Dendritic cell treated with granulocyte-macrophage colony-stimulating factor and Interleukin-4, amounts not matched to agents 40 ng/mL and 50 ng/mL, for 4 days (primary cell): ENCODE measurements at regions not wholly inside any gene's neighbourhood (a gene's known extent, or its start where the extent isn't known, plus 50 kb on each side); places are given as distances from the start of the nearest gene placed in this dataset.

ENCODE experiments used
- H3K27ac Mint-ChIP-seq: one replicate; pipeline ENCODE4 v1.8.0; 2022; ENCODE audit warnings: mild to moderate bottlenecking, mixed read lengths
- H3K27me3 Mint-ChIP-seq: one replicate; pipeline ENCODE4 v1.8.0; 2022; ENCODE audit warnings: mild to moderate bottlenecking, mixed read lengths
- H3K36me3 Mint-ChIP-seq: one replicate; pipeline ENCODE4 v1.8.0; 2022; ENCODE audit warnings: low read depth, mixed read lengths
- H3K4me1 Mint-ChIP-seq: one replicate; pipeline ENCODE4 v1.8.0; 2022; ENCODE audit warnings: low read depth, mixed read lengths
- H3K4me3 Mint-ChIP-seq: one replicate; pipeline ENCODE4 v1.8.0; 2022; ENCODE audit warnings: mild to moderate bottlenecking, moderate library complexity, mixed read lengths
- H3K9me3 Mint-ChIP-seq: one replicate; pipeline ENCODE4 v1.8.0; 2022; ENCODE audit warnings: mixed read lengths
- intact Hi-C: fragments of 100-400 bp; cut with micrococcal nuclease; formaldehyde crosslinking; loops from one replicate; pipeline ENCODE4 v1.15.0; 2022

DNA sequence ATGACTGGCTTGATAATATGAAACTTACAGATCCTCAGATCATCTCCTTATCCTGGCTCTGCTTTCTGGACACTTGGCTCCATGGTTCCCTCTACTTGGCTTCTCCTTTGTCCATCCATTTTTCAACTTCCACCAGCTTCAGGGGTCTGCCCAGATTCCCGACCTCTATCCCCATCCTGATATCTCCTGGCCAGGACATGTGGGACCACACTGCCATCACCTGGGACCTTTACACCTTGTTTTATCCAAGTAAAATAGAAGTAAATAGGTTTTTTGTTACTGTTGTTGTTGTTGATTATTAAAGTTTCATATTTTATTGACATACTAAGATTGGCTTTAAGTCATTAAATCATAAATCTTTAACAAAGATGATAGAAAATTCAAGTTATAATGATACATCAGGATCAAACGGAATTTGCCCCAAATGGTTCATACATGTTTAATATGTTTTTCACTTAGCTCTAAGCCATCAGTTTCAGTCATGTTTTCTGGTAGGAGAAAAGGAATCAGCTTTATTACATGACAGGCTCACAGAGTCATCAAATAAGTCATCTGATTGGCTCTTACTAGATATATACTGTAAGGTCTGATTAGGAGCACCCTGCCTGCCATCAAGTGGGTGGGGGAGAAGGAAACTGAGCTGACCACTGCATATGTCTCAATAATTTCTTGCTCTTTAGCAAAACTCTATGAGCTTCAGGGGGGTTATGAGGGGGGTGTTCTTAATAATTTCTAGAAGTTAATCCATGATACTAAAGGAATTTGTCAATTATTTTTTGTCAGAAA is 111.5 kb upstream of the AHR start:
- peak overlapping the region; percentile 64 for H3K27ac Mint-ChIP-seq
- intact Hi-C loops: loop anchor here (5.0 to 10.0 kb wide), 3 partner anchors 35 to 110 kb away; partner anchors contain the start of gene AHR
- no peak overlapping the region for H3K4me3 Mint-ChIP-seq
- H3K9me3 Mint-ChIP-seq: peaks cover 2% of the 10 kb centered on the region
- H3K36me3 Mint-ChIP-seq: peaks cover under 1% of the 10 kb centered on the region
- peaks cover 27% of the 10 kb centered on the region for H3K4me1 Mint-ChIP-seq
- H3K27me3 Mint-ChIP-seq: no peaks in the 10 kb centered on the region

DNA sequence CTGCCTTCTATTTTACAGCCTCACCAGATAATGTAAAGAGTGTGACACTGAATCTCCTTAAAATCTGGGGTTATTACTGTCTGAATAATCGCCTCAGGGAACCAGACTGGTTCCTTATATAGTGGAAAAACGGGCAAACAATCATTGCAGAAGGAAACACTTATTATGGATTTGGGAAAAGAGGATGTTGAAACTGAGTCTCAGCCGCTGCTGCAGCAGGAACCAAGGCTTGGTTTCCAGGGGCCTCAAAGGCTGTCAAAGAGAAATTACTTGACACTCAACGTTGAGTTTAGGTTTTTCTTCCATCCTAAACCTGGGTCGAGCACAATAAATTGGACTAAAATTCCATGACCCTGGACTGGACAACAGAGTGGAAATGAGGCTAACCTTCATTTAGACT is 103.8 kb upstream of the AHR start:
- H3K36me3 Mint-ChIP-seq: no peaks in the 10 kb centered on the region
- no peak overlapping the region for H3K4me3 Mint-ChIP-seq
- intact Hi-C loops: no loop called here
- peak overlapping the region; percentile 56 for H3K27ac Mint-ChIP-seq
- no peaks in the 10 kb centered on the region for H3K27me3 Mint-ChIP-seq
- peaks cover 9% of the 10 kb centered on the region for H3K9me3 Mint-ChIP-seq
- peaks cover 27% of the 10 kb centered on the region for H3K4me1 Mint-ChIP-seq

DNA sequence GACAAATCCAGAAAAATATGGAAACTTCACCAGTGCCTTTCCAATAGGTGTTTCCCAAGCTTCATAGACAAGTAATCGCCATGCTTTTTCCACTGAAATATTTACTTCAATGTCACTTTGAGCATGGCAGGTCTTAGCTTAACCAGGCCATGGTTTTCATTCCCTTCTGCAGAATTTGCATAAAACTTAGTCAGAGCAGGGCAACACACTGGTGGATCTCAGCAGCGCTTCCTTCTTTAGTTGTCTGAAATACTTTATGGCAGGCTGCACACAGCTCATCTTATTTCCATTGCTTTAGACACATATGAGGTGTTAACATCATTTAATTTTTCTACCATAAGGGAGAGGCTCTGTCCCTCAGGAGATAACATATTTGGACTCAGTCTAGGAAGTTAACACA is 102.9 kb upstream of the AHR start:
- intact Hi-C loops: no loop called here

DNA sequence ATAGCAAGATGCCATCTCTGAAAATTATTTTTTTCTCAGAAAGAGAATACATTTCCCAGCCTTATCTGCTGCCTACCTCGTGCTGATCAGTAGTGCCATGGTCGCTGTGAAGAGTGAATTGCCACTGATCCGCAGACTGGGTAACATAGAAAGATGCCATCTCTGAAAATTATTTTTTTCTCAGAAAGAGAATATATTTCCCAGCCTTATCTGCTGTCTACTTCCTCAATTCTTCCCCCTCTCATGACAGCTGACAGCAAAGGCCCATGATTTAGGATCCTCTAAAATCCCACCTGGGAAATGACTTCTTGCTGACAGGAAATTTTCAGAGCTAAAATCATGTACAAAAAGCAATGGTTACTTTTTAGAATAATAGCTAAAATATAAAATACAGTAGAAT is 92.5 kb upstream of the AHR start:
- Mint-ChIP-seq H3K9me3 (no peaks in the 10 kb centered on the region), H3K27me3 (no peaks in the 10 kb centered on the region), H3K4me3 (no peak overlapping the region), H3K36me3 (no peaks in the 10 kb centered on the region), H3K4me1 (no peaks in the 10 kb centered on the region), H3K27ac (no peak overlapping the region)
- intact Hi-C loops: no loop called here

More for the DNA sequence above, 102.9 kb upstream of the AHR start:
- Mint-ChIP-seq H3K4me1 (peaks cover 26% of the 10 kb centered on the region), H3K4me3 (no peak overlapping the region), H3K36me3 (no peaks in the 10 kb centered on the region), H3K27ac (no peak overlapping the region), H3K27me3 (no peaks in the 10 kb centered on the region), H3K9me3 (peaks cover 18% of the 10 kb centered on the region)

DNA sequence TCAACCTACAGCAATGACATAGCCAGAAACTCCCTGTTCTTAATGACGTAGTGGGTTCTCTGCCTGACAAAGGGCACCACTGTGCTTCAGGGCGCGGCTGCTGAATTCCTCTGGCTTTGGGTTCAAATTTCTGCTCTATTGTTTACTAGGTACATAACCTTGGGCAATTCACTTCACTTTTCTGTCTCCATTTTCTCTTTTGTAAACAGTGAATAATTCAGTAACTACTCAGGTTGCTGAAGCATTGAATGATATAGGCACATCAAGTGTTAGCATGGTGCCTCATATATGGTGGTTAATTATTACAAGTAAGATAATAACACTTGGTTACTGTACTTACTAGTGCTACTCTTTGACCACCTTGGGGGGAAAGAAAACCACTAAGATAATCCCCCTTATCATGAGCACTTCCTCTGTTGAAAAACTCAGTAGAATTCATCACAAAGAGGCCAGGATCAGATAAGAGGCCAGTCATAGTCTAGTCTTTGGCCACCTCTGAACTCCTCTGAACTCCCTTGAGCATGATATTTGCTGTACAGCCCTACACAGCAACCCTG is 92.0 kb upstream of the AHR start:
- Mint-ChIP-seq H3K36me3 (no peaks in the 10 kb centered on the region), H3K4me3 (no peak overlapping the region), H3K27ac (no peak overlapping the region), H3K27me3 (no peaks in the 10 kb centered on the region), H3K9me3 (no peaks in the 10 kb centered on the region), H3K4me1 (no peaks in the 10 kb centered on the region)
- intact Hi-C loops: no loop called here

DNA sequence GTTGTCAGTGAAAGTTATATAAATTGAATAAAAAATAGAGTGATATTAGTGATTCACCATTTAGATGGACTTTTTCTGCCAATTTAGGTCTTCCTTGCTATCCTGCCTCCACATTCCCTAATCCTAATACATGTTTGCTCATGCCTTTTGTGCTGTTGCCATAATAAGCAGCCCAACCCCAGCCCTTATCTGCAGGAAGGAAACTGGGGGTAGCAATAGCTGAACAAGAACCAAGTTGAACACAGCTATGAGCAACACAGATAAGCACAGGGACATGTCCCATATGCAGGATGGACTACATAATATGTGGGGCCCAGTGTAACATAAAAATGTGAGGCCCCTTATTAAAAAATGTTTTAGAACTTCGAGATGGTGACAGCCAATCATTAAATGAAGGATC is 91.2 kb upstream of the AHR start:
- intact Hi-C loops: no loop called here
- no peaks in the 10 kb centered on the region for H3K27me3 Mint-ChIP-seq
- no peaks in the 10 kb centered on the region for H3K4me1 Mint-ChIP-seq
- H3K4me3 Mint-ChIP-seq: no peak overlapping the region
- no peak overlapping the region for H3K27ac Mint-ChIP-seq
- H3K9me3 Mint-ChIP-seq: no peaks in the 10 kb centered on the region
- no peaks in the 10 kb centered on the region for H3K36me3 Mint-ChIP-seq

DNA sequence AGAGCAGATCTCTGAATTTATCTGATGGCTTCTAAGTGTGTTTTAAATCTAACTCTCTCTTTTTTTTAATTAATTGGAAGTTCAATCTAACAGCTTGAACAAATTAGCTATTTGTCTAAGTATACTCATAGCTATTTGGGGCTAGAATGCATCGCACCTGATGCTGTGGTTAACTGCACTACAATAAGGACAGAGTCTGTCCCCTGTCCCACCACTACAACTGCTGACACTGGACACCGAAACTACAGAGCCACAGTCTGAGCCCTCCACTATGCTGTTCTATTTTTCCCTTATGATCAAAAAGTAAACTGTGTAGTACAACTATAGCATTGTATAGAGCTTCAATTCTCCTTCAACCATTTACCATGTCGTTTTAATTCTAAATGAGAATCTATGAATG is 89.4 kb upstream of the AHR start:
- H3K36me3 Mint-ChIP-seq: no peaks in the 10 kb centered on the region
- H3K9me3 Mint-ChIP-seq: no peaks in the 10 kb centered on the region
- no peak overlapping the region for H3K27ac Mint-ChIP-seq
- H3K4me1 Mint-ChIP-seq: no peaks in the 10 kb centered on the region
- intact Hi-C loops: no loop called here
- H3K27me3 Mint-ChIP-seq: no peaks in the 10 kb centered on the region
- no peak overlapping the region for H3K4me3 Mint-ChIP-seq

DNA sequence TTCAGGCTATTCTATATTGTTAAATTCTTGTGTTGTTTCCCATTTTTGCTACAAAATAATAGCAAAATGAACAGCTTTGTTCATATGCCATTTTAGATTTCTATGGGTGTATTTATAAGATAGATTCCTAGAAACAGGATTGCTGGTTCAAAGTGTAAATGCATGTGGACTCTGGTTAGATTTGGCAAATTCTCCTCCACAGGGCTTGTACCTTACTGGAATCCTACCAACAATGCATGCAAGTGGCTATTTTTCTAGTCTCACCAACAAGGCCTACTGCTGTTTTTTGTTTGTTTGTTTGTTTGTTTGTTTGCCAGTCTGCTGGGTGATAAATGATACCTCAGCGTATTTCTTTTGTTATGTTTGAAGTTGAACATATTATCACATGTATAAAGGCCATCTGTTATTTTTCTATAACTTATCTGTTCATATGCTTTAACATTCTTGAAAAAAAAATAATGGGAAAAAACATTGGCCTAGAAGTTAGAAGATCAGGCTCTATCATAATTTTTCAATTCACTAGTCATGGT is 87.1 kb upstream of the AHR start:
- no peaks in the 10 kb centered on the region for H3K27me3 Mint-ChIP-seq

DNA sequence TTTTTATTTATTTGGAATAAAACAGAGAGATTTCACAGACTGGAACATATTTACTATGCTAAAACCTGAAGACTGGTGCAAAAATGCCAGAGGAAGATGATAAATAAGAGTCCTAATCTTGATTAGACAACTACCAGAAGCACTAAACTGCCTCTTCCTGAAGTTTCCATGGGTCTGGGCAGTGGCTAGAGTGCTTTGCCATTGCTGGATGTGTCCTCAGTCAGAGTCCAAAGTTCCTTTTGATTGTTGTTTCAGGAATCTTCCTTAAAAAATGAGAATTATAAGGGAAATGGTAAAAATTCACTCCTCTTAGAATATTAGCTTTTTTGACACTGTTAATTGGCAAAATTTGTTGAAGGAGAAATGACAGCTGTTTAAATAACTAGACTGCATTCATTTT is 86.3 kb upstream of the AHR start:
- intact Hi-C loops: no loop called here
- no peak overlapping the region for H3K4me3 Mint-ChIP-seq
- H3K27me3 Mint-ChIP-seq: no peaks in the 10 kb centered on the region
- no peak overlapping the region for H3K27ac Mint-ChIP-seq
- H3K36me3 Mint-ChIP-seq: no peaks in the 10 kb centered on the region
- peaks cover 19% of the 10 kb centered on the region for H3K9me3 Mint-ChIP-seq
- no peaks in the 10 kb centered on the region for H3K4me1 Mint-ChIP-seq

More for the DNA sequence above, 87.1 kb upstream of the AHR start:
- Mint-ChIP-seq H3K4me3 (no peak overlapping the region), H3K27ac (no peak overlapping the region), H3K36me3 (no peaks in the 10 kb centered on the region), H3K4me1 (no peaks in the 10 kb centered on the region), H3K9me3 (peaks cover 15% of the 10 kb centered on the region)
- intact Hi-C loops: no loop called here

DNA sequence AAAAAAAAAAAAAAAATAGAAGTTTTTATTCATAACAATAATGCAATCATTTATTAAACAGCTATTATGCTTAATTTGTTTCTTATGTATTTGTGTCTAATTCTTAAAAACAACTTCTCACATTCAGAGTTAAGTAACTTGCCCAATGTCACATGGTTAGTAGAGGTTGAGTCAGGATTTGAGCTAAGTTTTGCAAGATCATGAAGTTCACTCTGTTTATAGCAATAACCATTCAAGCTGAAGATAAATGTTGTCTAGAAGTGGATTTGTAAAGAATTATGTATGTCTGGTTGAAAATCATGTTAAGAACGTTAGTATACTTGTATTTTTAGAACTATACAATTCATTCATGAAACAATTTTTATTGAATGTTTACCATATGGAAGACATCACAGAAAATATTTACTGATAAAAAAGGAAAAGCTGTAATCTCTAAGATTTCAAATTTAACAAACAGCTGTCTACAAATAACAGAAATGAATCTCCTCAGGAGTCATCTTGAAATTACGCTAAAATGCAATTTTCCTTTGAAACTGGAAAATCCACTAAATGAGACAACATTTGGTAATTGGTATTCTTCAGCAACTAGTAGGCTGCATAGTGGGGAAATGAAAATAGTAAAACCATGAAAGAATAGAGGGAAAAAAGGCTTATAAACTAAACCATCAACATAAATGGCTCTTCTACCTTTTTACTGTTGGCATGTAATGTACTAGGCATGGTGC is 70.5 kb upstream of the AHR start:
- no peaks in the 10 kb centered on the region for H3K27me3 Mint-ChIP-seq
- H3K36me3 Mint-ChIP-seq: no peaks in the 10 kb centered on the region
- H3K27ac Mint-ChIP-seq: no peak overlapping the region
- intact Hi-C loops: no loop called here
- H3K4me1 Mint-ChIP-seq: peaks cover 14% of the 10 kb centered on the region
- H3K4me3 Mint-ChIP-seq: no peak overlapping the region
- H3K9me3 Mint-ChIP-seq: peaks cover 8% of the 10 kb centered on the region

DNA sequence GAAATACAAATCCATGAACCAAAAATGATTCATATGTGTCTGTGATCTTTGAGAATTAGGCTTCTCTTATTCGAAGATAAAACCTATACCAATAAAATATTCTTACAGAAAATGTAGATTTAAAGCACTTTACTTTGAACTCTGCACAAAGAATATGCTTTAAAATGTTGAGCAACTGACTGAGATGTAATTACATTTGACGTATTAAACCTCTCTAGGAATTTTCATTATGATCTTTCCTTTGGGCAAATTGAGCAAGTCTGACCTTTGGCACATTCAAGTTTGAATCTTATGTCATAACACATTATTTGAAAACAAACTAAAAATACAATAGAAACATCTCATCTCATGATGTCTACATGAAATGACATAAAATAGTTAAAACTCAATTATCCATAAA is 69.2 kb upstream of the AHR start:
- Mint-ChIP-seq H3K27ac (no peak overlapping the region), H3K4me3 (no peak overlapping the region), H3K36me3 (no peaks in the 10 kb centered on the region), H3K4me1 (peaks cover 23% of the 10 kb centered on the region), H3K9me3 (peaks cover 8% of the 10 kb centered on the region), H3K27me3 (no peaks in the 10 kb centered on the region)
- intact Hi-C loops: no loop called here

DNA sequence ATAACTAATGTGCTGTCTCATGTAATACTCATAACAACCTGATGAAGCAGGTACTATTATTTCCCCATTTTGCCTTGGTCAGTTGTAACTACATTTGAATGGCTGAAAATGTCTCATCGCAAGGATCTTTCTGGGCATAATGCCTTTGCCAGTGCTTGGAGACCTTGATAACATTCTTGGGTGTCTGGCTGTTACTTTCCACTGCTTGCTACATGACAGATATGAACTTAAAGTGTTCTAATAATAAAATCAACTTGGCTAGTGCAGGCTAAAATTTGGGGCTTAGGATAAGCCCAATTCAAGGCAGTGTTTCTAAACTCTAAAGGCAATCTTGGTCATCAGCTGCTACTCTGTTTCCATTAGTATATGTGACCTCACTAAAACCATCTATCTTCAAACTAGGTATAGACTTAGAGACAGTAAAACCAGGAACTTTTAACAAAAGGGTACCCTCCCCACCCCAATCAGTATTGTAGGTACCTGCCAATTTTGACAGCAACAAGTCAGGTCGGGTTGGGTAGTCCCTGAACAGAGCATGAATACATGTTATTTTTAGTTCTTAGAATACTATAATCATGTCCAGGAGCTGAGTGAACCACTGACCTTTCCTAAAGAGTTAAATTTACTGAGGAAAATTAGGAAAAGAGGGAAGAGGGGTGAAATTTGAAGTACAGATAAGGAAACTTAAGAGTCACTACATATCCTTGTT is 68.2 kb upstream of the AHR start:
- H3K27me3 Mint-ChIP-seq: no peaks in the 10 kb centered on the region
- H3K27ac Mint-ChIP-seq: no peak overlapping the region
- no peaks in the 10 kb centered on the region for H3K36me3 Mint-ChIP-seq

DNA sequence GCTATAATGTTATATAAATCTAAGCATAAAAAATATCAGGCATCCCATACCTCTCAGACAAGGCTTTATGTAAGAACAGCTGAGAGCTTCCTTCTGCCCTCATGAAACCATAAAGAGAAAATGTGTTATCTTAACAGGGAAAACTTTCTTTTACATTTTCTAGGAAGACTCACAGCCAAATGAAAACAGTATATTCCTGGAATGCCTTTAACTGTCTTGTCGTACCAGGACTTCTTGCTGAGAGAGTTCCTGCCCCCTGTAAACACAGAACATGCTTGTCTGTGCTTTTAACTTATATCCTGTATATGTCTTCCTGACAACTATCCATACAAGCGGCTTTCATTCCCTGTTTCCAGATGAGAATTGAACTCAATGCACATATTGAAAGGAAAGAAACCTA is 64.8 kb upstream of the AHR start:
- H3K4me3 Mint-ChIP-seq: peak overlapping the region; percentile 57
- no peaks in the 10 kb centered on the region for H3K27me3 Mint-ChIP-seq
- intact Hi-C loops: loop anchor here (2.0 to 10.0 kb wide), 4 partner anchors 49 to 251 kb away; partner anchors contain the start of gene AHR
- H3K27ac Mint-ChIP-seq: peak overlapping the region; percentile 96
- peaks cover 53% of the 10 kb centered on the region for H3K4me1 Mint-ChIP-seq
- H3K9me3 Mint-ChIP-seq: peaks cover 20% of the 10 kb centered on the region
- no peaks in the 10 kb centered on the region for H3K36me3 Mint-ChIP-seq

More for the DNA sequence above, 68.2 kb upstream of the AHR start:
- Mint-ChIP-seq H3K4me3 (no peak overlapping the region), H3K4me1 (peaks cover 31% of the 10 kb centered on the region), H3K9me3 (peaks cover 8% of the 10 kb centered on the region)
- intact Hi-C loops: loop anchor here (5.0 to 10.0 kb wide), 3 partner anchors 45 to 248 kb away; no protein-coding TSS in a partner anchor
